ENCODE measurements at regions not wholly inside any gene's neighbourhood (a gene's known extent, or its start where the extent isn't known, plus 50 kb on each side); places are given as distances from the start of the nearest gene placed in this dataset.

GRCh38 chr6:170018422-170018935 is 267.1 kb downstream of the ERMARD start:
- Histone ChIP-seq H3K9me3 (ENCODE audit: severe bottlenecking) (no peaks in the 10 kb centered on the region), H3K27me3 (ENCODE audit: insufficient read depth, low read depth, severe bottlenecking) (no peaks in the 10 kb centered on the region), H3K36me3 (no peaks in the 10 kb centered on the region), H3K27ac (no peak overlapping the region), H3K4me3 (ENCODE audit: low read depth, low read length) (no peak overlapping the region)
- no peak for TF ChIP-seq CTCF (IDR thresholded peaks at IDR 0.05; ENCODE audit: low read depth, low read length)
- no peak for DNase-seq

GRCh38 chr6:170017603-170018320 is 266.3 kb downstream of the ERMARD start:
- TF ChIP-seq CTCF (IDR thresholded peaks at IDR 0.05; ENCODE audit: low read depth, low read length) = no peak
- H3K4me3 ChIP-seq (ENCODE audit: low read depth, low read length) = no peak overlapping the region
- no peaks in the 10 kb centered on the region for H3K36me3 ChIP-seq
- no peak overlapping the region for H3K27ac ChIP-seq
- no peak for DNase-seq
- no peaks in the 10 kb centered on the region for H3K27me3 ChIP-seq (ENCODE audit: insufficient read depth, low read depth, severe bottlenecking)
- no peaks in the 10 kb centered on the region for H3K9me3 ChIP-seq (ENCODE audit: severe bottlenecking)

GRCh38 chr6:170013815-170014214 is 262.4 kb downstream of the ERMARD start:
- no peaks in the 10 kb centered on the region for H3K27me3 ChIP-seq (ENCODE audit: insufficient read depth, low read depth, severe bottlenecking)
- no peak for DNase-seq
- H3K9me3 ChIP-seq (ENCODE audit: severe bottlenecking) = no peaks in the 10 kb centered on the region
- H3K36me3 ChIP-seq = no peaks in the 10 kb centered on the region
- TF ChIP-seq CTCF (IDR thresholded peaks at IDR 0.05; ENCODE audit: low read depth, low read length) = no peak
- no peak overlapping the region for H3K4me3 ChIP-seq (ENCODE audit: low read depth, low read length)
- H3K27ac ChIP-seq = no peak overlapping the region

- Histone ChIP-seq H3K27me3 (ENCODE audit: insufficient read depth, low read depth, severe bottlenecking) (no peaks in the 10 kb centered on the region), H3K36me3 (no peaks in the 10 kb centered on the region), H3K27ac (no peak overlapping the region), H3K4me3 (ENCODE audit: low read depth, low read length) (no peak overlapping the region), H3K9me3 (ENCODE audit: severe bottlenecking) (no peaks in the 10 kb centered on the region)
- TF ChIP-seq CTCF (IDR thresholded peaks at IDR 0.05; ENCODE audit: low read depth, low read length) = no peak
- no peak for DNase-seq
Measured at GRCh38 chr6:170012037-170012330, 260.6 kb downstream of the ERMARD start.

- Histone ChIP-seq H3K27me3 (ENCODE audit: insufficient read depth, low read depth, severe bottlenecking) (no peaks in the 10 kb centered on the region), H3K36me3 (no peaks in the 10 kb centered on the region), H3K9me3 (ENCODE audit: severe bottlenecking) (no peaks in the 10 kb centered on the region), H3K27ac (no peak overlapping the region), H3K4me3 (ENCODE audit: low read depth, low read length) (no peak overlapping the region)
- DNase-seq = no peak
- TF ChIP-seq CTCF (IDR thresholded peaks at IDR 0.05; ENCODE audit: low read depth, low read length) = no peak
Measured at GRCh38 chr6:170011204-170012036, 260.0 kb downstream of the ERMARD start.
